ENCODE measurements at regions not wholly inside any gene's neighbourhood (a gene's known extent, or its start where the extent isn't known, plus 50 kb on each side); places are given as distances from the start of the nearest gene placed in this dataset.

- Mint-ChIP-seq H3K9me3 (ENCODE audit: unreplicated experiment) (peaks cover 4% of the 10 kb centered on the region), H3K27ac (ENCODE audit: unreplicated experiment) (no peak overlapping the region), H3K36me3 (ENCODE audit: unreplicated experiment) (no peaks in the 10 kb centered on the region), H3K4me3 (ENCODE audit: unreplicated experiment) (no peak overlapping the region), H3K27me3 (ENCODE audit: unreplicated experiment) (no peaks in the 10 kb centered on the region), H3K4me1 (ENCODE audit: unreplicated experiment) (no peaks in the 10 kb centered on the region)
- TF ChIP-seq, protein P1, sequence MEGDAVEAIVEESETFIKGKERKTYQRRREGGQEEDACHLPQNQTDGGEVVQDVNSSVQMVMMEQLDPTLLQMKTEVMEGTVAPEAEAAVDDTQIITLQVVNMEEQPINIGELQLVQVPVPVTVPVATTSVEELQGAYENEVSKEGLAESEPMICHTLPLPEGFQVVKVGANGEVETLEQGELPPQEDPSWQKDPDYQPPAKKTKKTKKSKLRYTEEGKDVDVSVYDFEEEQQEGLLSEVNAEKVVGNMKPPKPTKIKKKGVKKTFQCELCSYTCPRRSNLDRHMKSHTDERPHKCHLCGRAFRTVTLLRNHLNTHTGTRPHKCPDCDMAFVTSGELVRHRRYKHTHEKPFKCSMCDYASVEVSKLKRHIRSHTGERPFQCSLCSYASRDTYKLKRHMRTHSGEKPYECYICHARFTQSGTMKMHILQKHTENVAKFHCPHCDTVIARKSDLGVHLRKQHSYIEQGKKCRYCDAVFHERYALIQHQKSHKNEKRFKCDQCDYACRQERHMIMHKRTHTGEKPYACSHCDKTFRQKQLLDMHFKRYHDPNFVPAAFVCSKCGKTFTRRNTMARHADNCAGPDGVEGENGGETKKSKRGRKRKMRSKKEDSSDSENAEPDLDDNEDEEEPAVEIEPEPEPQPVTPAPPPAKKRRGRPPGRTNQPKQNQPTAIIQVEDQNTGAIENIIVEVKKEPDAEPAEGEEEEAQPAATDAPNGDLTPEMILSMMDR (IDR thresholded peaks at IDR 0.05) = no peak
- no peak for DNase-seq (ENCODE audit: extremely low spot score, unreplicated experiment)
Observed at GRCh38 chr4:178339769-178340168, 897.5 kb upstream of the AGA start.

- Mint-ChIP-seq H3K4me1 (ENCODE audit: unreplicated experiment) (no peaks in the 10 kb centered on the region), H3K4me3 (ENCODE audit: unreplicated experiment) (no peak overlapping the region), H3K36me3 (ENCODE audit: unreplicated experiment) (no peaks in the 10 kb centered on the region), H3K27ac (ENCODE audit: unreplicated experiment) (no peak overlapping the region), H3K9me3 (ENCODE audit: unreplicated experiment) (peaks cover 4% of the 10 kb centered on the region), H3K27me3 (ENCODE audit: unreplicated experiment) (no peaks in the 10 kb centered on the region)
- DNase-seq (ENCODE audit: extremely low spot score, unreplicated experiment) = no peak
- TF ChIP-seq, protein P1 (IDR thresholded peaks at IDR 0.05) = no peak
Observed at GRCh38 chr4:178340468-178340867, 898.2 kb upstream of the AGA start.

GRCh38 chr4:178344096-178344495 lies 901.9 kb upstream of the AGA start:
- Mint-ChIP-seq H3K27me3 (ENCODE audit: unreplicated experiment) (no peaks in the 10 kb centered on the region), H3K27ac (ENCODE audit: unreplicated experiment) (no peak overlapping the region), H3K36me3 (ENCODE audit: unreplicated experiment) (no peaks in the 10 kb centered on the region), H3K4me1 (ENCODE audit: unreplicated experiment) (no peaks in the 10 kb centered on the region), H3K4me3 (ENCODE audit: unreplicated experiment) (no peak overlapping the region), H3K9me3 (ENCODE audit: unreplicated experiment) (peaks cover 4% of the 10 kb centered on the region)
- TF ChIP-seq, protein P1 (IDR thresholded peaks at IDR 0.05) = no peak
- no peak for DNase-seq (ENCODE audit: extremely low spot score, unreplicated experiment)

DNA sequence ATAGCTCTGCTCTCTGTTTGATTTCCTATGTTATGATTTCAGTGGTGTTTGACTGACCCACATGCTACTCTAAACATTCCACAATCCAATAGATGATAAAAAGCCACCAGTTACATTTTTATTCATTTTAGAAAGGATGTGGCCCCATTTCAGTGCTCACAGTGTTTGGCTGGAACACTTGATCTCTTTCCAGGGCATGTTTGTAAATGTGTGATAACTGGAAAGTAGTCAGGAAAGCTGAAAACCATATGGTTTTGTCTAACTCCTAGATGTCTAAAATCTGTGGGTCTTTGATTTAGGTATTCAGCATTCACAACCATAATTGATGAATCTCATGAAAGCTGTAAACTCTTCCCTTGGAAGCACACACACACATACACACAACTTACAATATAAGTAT lies 904.9 kb upstream of the AGA start:
- Mint-ChIP-seq H3K9me3 (ENCODE audit: unreplicated experiment) (no peaks in the 10 kb centered on the region), H3K27me3 (ENCODE audit: unreplicated experiment) (no peaks in the 10 kb centered on the region), H3K4me3 (ENCODE audit: unreplicated experiment) (no peak overlapping the region), H3K36me3 (ENCODE audit: unreplicated experiment) (no peaks in the 10 kb centered on the region), H3K27ac (ENCODE audit: unreplicated experiment) (no peak overlapping the region), H3K4me1 (ENCODE audit: unreplicated experiment) (no peaks in the 10 kb centered on the region)
- no peak for DNase-seq (ENCODE audit: extremely low spot score, unreplicated experiment)
- TF ChIP-seq, protein P1 (IDR thresholded peaks at IDR 0.05) = no peak

GRCh38 chr4:178349601-178350000 lies 907.4 kb upstream of the AGA start:
- TF ChIP-seq, protein P1 (IDR thresholded peaks at IDR 0.05) = no peak
- Mint-ChIP-seq H3K36me3 (ENCODE audit: unreplicated experiment) (no peaks in the 10 kb centered on the region), H3K4me1 (ENCODE audit: unreplicated experiment) (no peaks in the 10 kb centered on the region), H3K4me3 (ENCODE audit: unreplicated experiment) (no peak overlapping the region), H3K27me3 (ENCODE audit: unreplicated experiment) (no peaks in the 10 kb centered on the region), H3K27ac (ENCODE audit: unreplicated experiment) (no peak overlapping the region), H3K9me3 (ENCODE audit: unreplicated experiment) (no peaks in the 10 kb centered on the region)
- DNase-seq (ENCODE audit: extremely low spot score, unreplicated experiment) = no peak

Measured in osteocyte (in vitro differentiated cells).